IMR-90 (cell line): ENCODE measurements at regions not wholly inside any gene's neighbourhood (a gene's known extent, or its start where the extent isn't known, plus 50 kb on each side); places are given as distances from the start of the nearest gene placed in this dataset.

Experiments used
- ATAC-seq: fragments of 200-7000 bp; cut with Tn5 transposase; 2 replicates; pipeline ENCODE4 v1.9.1; 2020; ENCODE audit warnings: low read depth, mild to moderate bottlenecking, moderate library complexity
- BruUV-seq: library from RNA; stranded (reverse); fragments of 400-500 nt; replicated peaks from 2 replicates; lab custom pipeline; 2021; lab: Mats Ljungman, UMichigan
- CTCF ChIA-PET: fragments of 300-600 bp; formaldehyde crosslinking; extraction: SDS; loops from one replicate; lab custom pipeline; 2021; ENCODE audit warnings: antibody characterized with exemption; lab: Yijun Ruan, JAX
- POLR2A ChIA-PET: fragments of 300-600 bp; sonication (Branson Sonifier 250); formaldehyde crosslinking; loops from one replicate; lab custom pipeline; 2022; ENCODE audit warnings: antibody characterized with exemption; ENCODE audit not compliant: unreplicated experiment; lab: Charles Lee
- DNase-seq: peaks from one replicate; pipeline ENCODE4 v3.0.0; 2013
- H2AFZ ChIP-seq: replicated peaks from 2 replicates; pipeline ENCODE3; 2013; ENCODE audit warnings: low read length, mild to moderate bottlenecking; ENCODE audit not compliant: poor library complexity
- H2AK5ac ChIP-seq: 2 replicates; pipeline ENCODE4 v1.6.1; 2013; ENCODE audit warnings: low read depth, low read length, inconsistent platforms
- H2AK9ac ChIP-seq: replicated peaks from 2 replicates; pipeline ENCODE3; 2013; ENCODE audit warnings: mild to moderate bottlenecking, low read depth, low read length, moderate library complexity; ENCODE audit not compliant: poor library complexity
- H2BK120ac ChIP-seq: 2 replicates; pipeline ENCODE4 v1.6.1; 2013; ENCODE audit warnings: low read depth, low read length, inconsistent platforms
- H2BK15ac ChIP-seq: 3 replicates; pipeline ENCODE4 v1.6.1; 2013; ENCODE audit warnings: low read depth, low read length, inconsistent platforms
- H2BK20ac ChIP-seq: 2 replicates; pipeline ENCODE4 v1.6.1; 2013; ENCODE audit warnings: low read depth, mild to moderate bottlenecking, inconsistent platforms, low read length, moderate library complexity
- H2BK5ac ChIP-seq: 2 replicates; pipeline ENCODE4 v1.6.1; 2013; ENCODE audit warnings: mild to moderate bottlenecking, low read depth, low read length, inconsistent platforms; ENCODE audit not compliant: poor library complexity, severe bottlenecking
- H3K14ac ChIP-seq: replicated peaks from 2 replicates; pipeline ENCODE4 v1.6.1; 2013; ENCODE audit warnings: low read depth, low read length, inconsistent platforms
- H3K18ac ChIP-seq: 2 replicates; pipeline ENCODE4 v1.6.1; 2013; ENCODE audit warnings: low read depth, low read length, control low read depth
- H3K23ac ChIP-seq: 2 replicates; pipeline ENCODE4 v1.6.1; 2013; ENCODE audit warnings: low read depth, low read length, inconsistent platforms
- H3K27ac ChIP-seq: 2 replicates; pipeline ENCODE4 v1.5.1; 2013; ENCODE audit warnings: mild to moderate bottlenecking, control low read depth, low read length; ENCODE audit not compliant: insufficient read depth
- H3K27me3 ChIP-seq: 2 replicates; pipeline ENCODE4 v1.6.1; 2013; ENCODE audit warnings: low read length; ENCODE audit not compliant: control insufficient read depth, insufficient read depth
- H3K36me3 ChIP-seq: 2 replicates; pipeline ENCODE4 v1.6.1; 2013; ENCODE audit warnings: low read length, mixed read lengths; ENCODE audit not compliant: control insufficient read depth, insufficient read depth
- H3K4ac ChIP-seq: 2 replicates; pipeline ENCODE4 v1.6.1; 2013; ENCODE audit warnings: low read depth, low read length, inconsistent platforms
- H3K4me1 ChIP-seq: 2 replicates; pipeline ENCODE4 v1.6.1; 2013; ENCODE audit warnings: low read length, mixed read lengths; ENCODE audit not compliant: control insufficient read depth, insufficient read depth
- H3K4me2 ChIP-seq: 2 replicates; pipeline ENCODE4 v1.6.1; 2013; ENCODE audit warnings: low read depth, mild to moderate bottlenecking, control low read depth, low read length, moderate library complexity
- H3K4me3 ChIP-seq: 2 replicates; pipeline ENCODE4 v1.5.1; 2013; ENCODE audit warnings: low read depth, mild to moderate bottlenecking, control low read depth, low read length, moderate library complexity; ENCODE audit not compliant: insufficient read depth
- H3K56ac ChIP-seq: 2 replicates; pipeline ENCODE4 v1.6.1; 2013; ENCODE audit warnings: low read length, inconsistent platforms; ENCODE audit not compliant: insufficient read depth; ENCODE audit errors: extremely low read depth
- H3K79me1 ChIP-seq, 2 experiments: 2 replicates each; pipeline ENCODE4 v1.6.1; 2013; ENCODE audit warnings: low read length in 2 of 2, inconsistent platforms in 1 of 2, low read depth in 1 of 2
- H3K9ac ChIP-seq: 2 replicates; pipeline ENCODE4 v1.6.1; 2013; ENCODE audit warnings: low read depth, low read length, control low read depth
- H3K9me1 ChIP-seq: 2 replicates; pipeline ENCODE4 v1.6.1; 2013; ENCODE audit warnings: low read length, inconsistent platforms; ENCODE audit not compliant: insufficient read depth
- H3K9me3 ChIP-seq: 2 replicates; pipeline ENCODE4 v1.6.1; 2013; ENCODE audit warnings: low read length; ENCODE audit not compliant: control insufficient read depth, insufficient read depth
- H4K20me1 ChIP-seq: 2 replicates; pipeline ENCODE4 v1.6.1; 2013; ENCODE audit warnings: low read length, inconsistent platforms; ENCODE audit not compliant: insufficient read depth
- H4K5ac ChIP-seq: 2 replicates; pipeline ENCODE4 v1.6.1; 2013; ENCODE audit warnings: mild to moderate bottlenecking, low read depth, low read length, control low read depth
- H4K8ac ChIP-seq, 2 experiments: 2 replicates each; pipeline ENCODE4 v1.6.1; 2013; ENCODE audit warnings: low read depth in 2 of 2, low read length in 2 of 2, control low read depth in 1 of 2, inconsistent platforms in 1 of 2
- H4K91ac ChIP-seq: 2 replicates; pipeline ENCODE4 v1.6.1; 2013; ENCODE audit warnings: low read depth, low read length, inconsistent platforms; ENCODE audit not compliant: insufficient read depth
- BHLHE40 ChIP-seq: fragments of 150-350 bp; IDR thresholded peaks from 2 replicates; pipeline ENCODE4 v1.6.1; 2016; ENCODE audit warnings: mild to moderate bottlenecking, low read depth, low read length
- CEBPB ChIP-seq: IDR thresholded peaks from 2 replicates; pipeline ENCODE4 v1.6.1; 2012; ENCODE audit warnings: low read depth, low read length, improper control_type of control experiment
- CHD1 ChIP-seq: IDR thresholded peaks from 2 replicates; pipeline ENCODE4 v1.6.1; 2012; ENCODE audit warnings: low read depth, low read length, improper control_type of control experiment
- CTCF ChIP-seq: conservative IDR thresholded peaks from 2 replicates; pipeline ENCODE4 v1.5.1; 2012; ENCODE audit warnings: mild to moderate bottlenecking, low read depth, low read length, improper control_type of control experiment
- ELK1 ChIP-seq: fragments of 150-350 bp; IDR thresholded peaks from 2 replicates; pipeline ENCODE4 v1.6.1; 2016; ENCODE audit warnings: low read depth, mild to moderate bottlenecking, low read length, moderate library complexity, borderline replicate concordance
- FOS ChIP-seq: fragments of 150-350 bp; IDR thresholded peaks from 2 replicates; pipeline ENCODE4 v1.6.1; 2016; ENCODE audit warnings: low read depth, low read length
- MAFK ChIP-seq: IDR thresholded peaks from 2 replicates; pipeline ENCODE4 v1.6.1; 2012; ENCODE audit warnings: low read depth, low read length, improper control_type of control experiment
- MAZ ChIP-seq: IDR thresholded peaks from 2 replicates; pipeline ENCODE4 v1.6.1; 2012; ENCODE audit warnings: low read depth, mild to moderate bottlenecking, low read length, improper control_type of control experiment, moderate library complexity, borderline replicate concordance
- MXI1 ChIP-seq: IDR thresholded peaks from 2 replicates; pipeline ENCODE4 v1.6.1; 2012; ENCODE audit warnings: low read depth, mild to moderate bottlenecking, low read length, moderate library complexity, borderline replicate concordance
- NFE2L2 ChIP-seq: fragments of 150-350 bp; IDR thresholded peaks from 2 replicates; pipeline ENCODE4 v1.6.1; 2016; ENCODE audit warnings: low read depth, mild to moderate bottlenecking, low read length
- POLR2A ChIP-seq: IDR thresholded peaks from 2 replicates; pipeline ENCODE4 v1.6.1; 2012; ENCODE audit warnings: mild to moderate bottlenecking, low read depth, low read length
- RAD21 ChIP-seq: IDR thresholded peaks from 2 replicates; pipeline ENCODE4 v1.6.1; 2012; ENCODE audit warnings: low read length, improper control_type of control experiment
- RCOR1 ChIP-seq: IDR thresholded peaks from 2 replicates; pipeline ENCODE4 v1.6.1; 2012; ENCODE audit warnings: mild to moderate bottlenecking, low read length, improper control_type of control experiment; ENCODE audit not compliant: insufficient replicate concordance
- RFX5 ChIP-seq: IDR thresholded peaks from 2 replicates; pipeline ENCODE4 v1.8.0; 2012; ENCODE audit warnings: low read depth, mild to moderate bottlenecking, low read length, moderate library complexity
- SMC3 ChIP-seq: fragments of 150-350 bp; IDR thresholded peaks from 2 replicates; pipeline ENCODE4 v1.6.1; 2016; ENCODE audit warnings: low read depth, mild to moderate bottlenecking, antibody characterized with exemption, low read length, moderate library complexity
- WGBS, 2 experiments: methylation state at CpG; one replicate each; pipeline versions ENCODE4 v1.1.5 to v1.1.7; 2013; ENCODE audit warnings: missing lambda C conversion rate in 2 of 2; ENCODE audit not compliant: insufficient read length in 1 of 2; ENCODE audit errors: extremely low coverage in 2 of 2; 5-methylcytosine and 5-hydroxymethylcytosine counted together
- dilution Hi-C: fragments of 300-500 bp; cut with HindIII; formaldehyde crosslinking; loops from one replicate; pipeline ENCODE4 v1.14.3; 2018; ENCODE audit warnings: low sequenced_read_pairs; ENCODE audit not compliant: unreplicated experiment
- in situ Hi-C: fragments of 300-500 bp; cut with MboI; formaldehyde crosslinking; loops from 3 replicates; pipeline ENCODE4 v1.14.3; 2019; ENCODE audit warnings: low sequenced_read_pairs, inconsistent platforms, mixed read lengths
- intact Hi-C: fragments of 100-400 bp; cut with micrococcal nuclease; formaldehyde crosslinking; loops from 2 replicates; pipeline ENCODE4 v1.10.0; 2022
- TF ChIP-seq, protein P1 (sequence below): fragments of 150-350 bp; IDR thresholded peaks from 2 replicates; pipeline ENCODE4 v1.6.1; 2017; ENCODE audit warnings: mild to moderate bottlenecking, antibody characterized with exemption, low read length, low read depth

GRCh38 chr18:72378016-72378415, 166.1 kb downstream of the CBLN2 start:
- Histone ChIP-seq H2AK5ac (no peak overlapping the region), H2BK15ac (no peak overlapping the region), H3K27ac (no peak overlapping the region), H3K4me1 (no peaks in the 10 kb centered on the region), H3K56ac (no peak overlapping the region), H2AFZ (no peak overlapping the region), H3K14ac (no peak overlapping the region), H3K9ac (no peak overlapping the region), H2BK120ac (no peak overlapping the region), H4K8ac (no peak overlapping the region), H3K9me1 (no peaks in the 10 kb centered on the region), H2AK9ac (no peak overlapping the region), H3K4me3 (no peak overlapping the region), H3K4me2 (no peak overlapping the region), H3K27me3 (no peaks in the 10 kb centered on the region), H2BK20ac (no peak overlapping the region), H3K36me3 (no peaks in the 10 kb centered on the region), H3K4ac (no peak overlapping the region), H3K23ac (no peak overlapping the region), H3K79me1 (no peaks in the 10 kb centered on the region), H2BK5ac (no peak overlapping the region), H4K20me1 (no peaks in the 10 kb centered on the region), H3K9me3 (peaks cover 8% of the 10 kb centered on the region), H4K5ac (no peak overlapping the region), H3K18ac (no peak overlapping the region), H4K91ac (no peak overlapping the region)
- dilution Hi-C loops (no loop called here), intact Hi-C loops (no loop called here), in situ Hi-C loops (no loop called here)
- CTCF ChIA-PET, result no interaction called here
- ATAC-seq (no peak), DNase-seq (no peak)
- TF ChIP-seq, protein P1, sequence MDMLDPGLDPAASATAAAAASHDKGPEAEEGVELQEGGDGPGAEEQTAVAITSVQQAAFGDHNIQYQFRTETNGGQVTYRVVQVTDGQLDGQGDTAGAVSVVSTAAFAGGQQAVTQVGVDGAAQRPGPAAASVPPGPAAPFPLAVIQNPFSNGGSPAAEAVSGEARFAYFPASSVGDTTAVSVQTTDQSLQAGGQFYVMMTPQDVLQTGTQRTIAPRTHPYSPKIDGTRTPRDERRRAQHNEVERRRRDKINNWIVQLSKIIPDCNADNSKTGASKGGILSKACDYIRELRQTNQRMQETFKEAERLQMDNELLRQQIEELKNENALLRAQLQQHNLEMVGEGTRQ, result no peak
- TF ChIP-seq SMC3 (no peak), CHD1 (no peak), CTCF (no peak), FOS (no peak), MXI1 (no peak), ELK1 (no peak), POLR2A (no peak), BHLHE40 (no peak), RFX5 (no peak), MAZ (no peak), RAD21 (no peak), RCOR1 (no peak), MAFK (no peak), NFE2L2 (no peak), CEBPB (no peak)
- POLR2A ChIA-PET, result interaction anchor here (0.6 kb wide), 1 partner anchor 796 kb away, joined by 4 read pairs; no protein-coding TSS in a partner anchor
- no CpG with 5 or more reads among the region's 4 CpGs for WGBS, 2 experiments
- BruUV-seq, result no TSS peak
